Naive B cell (primary cell): ENCODE measurements at regions not wholly inside any gene's neighbourhood (a gene's known extent, or its start where the extent isn't known, plus 50 kb on each side); places are given as distances from the start of the nearest gene placed in this dataset.

Experiments
- ATAC-seq, 2 donors: fragments of 150-1000 bp; cut with Tn5 transposase; 2 replicates each; pipeline ENCODE4 v1.10.0; 2021; ENCODE audit warnings: low read depth in 2 of 2, mild to moderate bottlenecking in 2 of 2, moderate library complexity in 2 of 2
- DNase-seq: peaks from one replicate; pipeline ENCODE4 v3.0.0; 2022
- H3K27ac Mint-ChIP-seq, 6 donors: one replicate each; pipeline ENCODE4 v1.8.0; 2020 to 2022; ENCODE audit warnings: mild to moderate bottlenecking in 6 of 6, mixed read lengths in 6 of 6, moderate library complexity in 5 of 6, inconsistent platforms in 2 of 6
- H3K27me3 Mint-ChIP-seq, 3 donors: one replicate each; pipeline ENCODE4 v1.8.0; 2021 to 2022; ENCODE audit warnings: mixed read lengths in 3 of 3, mild to moderate bottlenecking in 1 of 3
- H3K36me3 Mint-ChIP-seq, 2 donors: one replicate each; pipeline ENCODE4 v1.8.0; 2020 to 2022; ENCODE audit warnings: mixed read lengths in 2 of 2, inconsistent platforms in 1 of 2, mild to moderate bottlenecking in 1 of 2
- H3K4me1 Mint-ChIP-seq, 3 donors: one replicate each; pipeline ENCODE4 v1.8.0; 2020 to 2022; ENCODE audit warnings: mixed read lengths in 3 of 3, inconsistent platforms in 1 of 3, mild to moderate bottlenecking in 1 of 3, moderate library complexity in 1 of 3
- H3K4me3 Mint-ChIP-seq, 8 donors: one replicate each; pipeline ENCODE4 v1.8.0; 2020 to 2022; ENCODE audit warnings: mild to moderate bottlenecking in 8 of 8, mixed read lengths in 8 of 8, moderate library complexity in 8 of 8, inconsistent platforms in 2 of 8
- H3K9me3 Mint-ChIP-seq, 7 donors: one replicate each; pipeline ENCODE4 v1.8.0; 2020 to 2022; ENCODE audit warnings: mixed read lengths in 7 of 7, mild to moderate bottlenecking in 5 of 7, inconsistent platforms in 2 of 7, moderate library complexity in 1 of 7

DNA sequence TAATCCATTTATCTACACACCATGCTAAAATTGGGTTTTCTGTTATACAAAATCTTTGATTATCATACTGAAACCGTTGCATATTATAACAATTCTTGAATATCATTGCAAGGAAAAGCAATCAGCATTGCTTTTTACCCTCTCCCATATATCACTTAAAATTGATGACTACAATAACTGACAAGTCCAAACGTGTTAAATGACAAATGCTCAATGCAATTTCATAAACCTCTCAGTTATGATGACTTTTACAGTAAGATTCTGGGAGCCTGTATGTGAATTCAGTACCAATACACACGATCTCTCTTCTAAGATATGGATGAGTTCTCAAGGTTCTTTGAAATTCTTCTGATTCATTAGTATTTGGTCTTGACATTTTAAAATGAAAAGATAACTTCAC is 368.5 kb upstream of the TRIB2 start:
- Mint-ChIP-seq H3K9me3 (peaks cover 0 to 7% (median 0%) of the 10 kb centered on the region in 7 donors), H3K4me1 (peaks cover 0 to 5% (median 0%) of the 10 kb centered on the region in 3 donors), H3K27ac (no peak overlapping the region), H3K27me3 (no peaks in the 10 kb centered on the region), H3K36me3 (peaks cover 0 to 10% of the 10 kb centered on the region in 2 donors), H3K4me3 (no peak overlapping the region)
- DNase-seq (no peak), ATAC-seq (no peak)

DNA sequence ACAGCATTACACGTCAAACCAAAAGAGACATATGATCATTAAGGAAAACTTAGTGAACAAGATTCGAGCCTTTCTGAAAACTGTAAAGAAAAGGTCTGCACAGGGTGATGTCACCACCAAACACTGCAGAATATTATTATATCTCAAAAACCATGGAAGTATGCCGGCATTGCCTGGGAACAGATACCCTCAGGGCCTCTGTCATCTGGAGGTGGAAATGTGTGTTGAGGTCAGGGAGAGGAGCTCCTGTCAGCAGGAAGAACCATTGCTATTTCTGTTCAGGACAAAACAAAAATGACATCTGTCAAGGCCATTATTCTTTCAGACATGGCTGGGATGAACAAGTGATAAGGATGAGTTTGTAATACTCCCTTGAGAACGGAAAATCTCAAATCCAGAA is 365.9 kb upstream of the TRIB2 start:
- Mint-ChIP-seq H3K4me3 (no peak overlapping the region), H3K36me3 (no peaks in the 10 kb centered on the region), H3K27me3 (no peaks in the 10 kb centered on the region), H3K9me3 (peaks cover 0 to 9% (median 4%) of the 10 kb centered on the region in 7 donors), H3K4me1 (peaks cover 0 to 5% (median 0%) of the 10 kb centered on the region in 3 donors), H3K27ac (no peak overlapping the region)
- DNase-seq: no peak
- no peak for ATAC-seq

DNA sequence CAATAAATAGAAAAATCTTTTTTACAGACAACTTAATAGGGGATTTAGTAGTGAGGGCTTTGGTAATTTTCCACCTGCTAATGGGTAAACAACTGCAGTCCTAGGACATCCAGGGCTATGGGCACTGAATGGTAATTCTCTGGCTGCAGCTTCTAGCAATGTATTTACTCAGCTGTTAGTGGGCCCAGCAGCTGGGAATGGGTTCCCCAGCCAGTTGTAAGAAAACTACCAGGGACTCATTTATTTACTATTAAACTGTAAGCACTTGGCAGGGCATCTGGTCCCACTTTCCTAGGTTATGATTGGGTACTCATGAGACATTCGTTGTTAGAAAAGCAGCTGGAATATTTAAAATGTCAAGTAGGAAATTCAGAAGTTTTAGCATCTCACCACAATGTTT is 363.8 kb upstream of the TRIB2 start:
- Mint-ChIP-seq H3K27me3 (no peaks in the 10 kb centered on the region), H3K9me3 (peaks cover 0 to 15% (median 6%) of the 10 kb centered on the region in 7 donors), H3K4me3 (no peak overlapping the region), H3K4me1 (peaks cover 0 to 5% (median 0%) of the 10 kb centered on the region in 3 donors), H3K27ac (no peak overlapping the region), H3K36me3 (peaks cover 0 to 7% of the 10 kb centered on the region in 2 donors)
- ATAC-seq: no peak
- DNase-seq: no peak

DNA sequence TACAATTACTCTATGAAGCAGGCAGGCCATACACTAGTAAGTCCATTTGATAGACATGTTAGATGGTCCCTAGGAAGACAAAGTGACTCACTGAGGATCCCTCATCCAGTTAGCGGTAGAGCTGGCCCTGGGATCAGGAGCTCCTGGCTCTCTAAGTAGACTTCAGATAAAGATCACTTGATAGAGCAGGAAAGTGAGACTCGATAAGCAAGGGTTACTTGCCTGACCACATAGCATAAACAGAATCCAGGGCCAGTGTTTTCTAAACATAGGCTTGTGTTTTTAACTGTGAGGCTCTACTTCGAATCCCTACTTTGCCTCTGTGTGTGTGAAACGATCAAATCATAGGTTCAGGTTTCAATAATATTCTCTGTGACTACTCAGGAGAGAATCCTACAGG is 355.2 kb upstream of the TRIB2 start:
- peaks cover 0 to 4% (median 0%) of the 10 kb centered on the region in 3 donors for H3K4me1 Mint-ChIP-seq
- peaks cover under 1 to 7% of the 10 kb centered on the region in 2 donors for H3K36me3 Mint-ChIP-seq
- no peak overlapping the region for H3K27ac Mint-ChIP-seq
- H3K4me3 Mint-ChIP-seq: no peak overlapping the region
- H3K27me3 Mint-ChIP-seq: no peaks in the 10 kb centered on the region
- ATAC-seq (no peak), DNase-seq (no peak)
- H3K9me3 Mint-ChIP-seq: peaks cover 3 to 22% (median 10%) of the 10 kb centered on the region in 7 donors

DNA sequence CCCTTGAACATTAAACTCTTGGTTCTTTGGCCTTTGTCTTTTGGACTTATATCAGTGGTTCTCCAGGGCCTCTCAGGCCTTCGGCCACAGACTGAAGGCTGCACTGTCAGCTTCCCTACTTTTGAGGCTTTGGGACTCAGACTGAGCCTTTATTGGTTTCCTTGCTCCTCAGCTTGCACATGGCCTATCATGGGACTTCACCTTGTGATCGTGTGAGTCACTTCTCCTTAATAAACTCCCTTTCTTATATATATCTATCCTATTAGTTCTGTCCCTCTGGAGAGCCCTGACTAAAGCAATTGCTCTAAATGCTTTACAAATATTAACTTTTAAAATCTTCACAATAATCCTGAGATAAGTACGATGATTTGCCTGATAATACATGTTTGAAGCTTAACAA is 353.6 kb upstream of the TRIB2 start:
- Mint-ChIP-seq H3K9me3 (peaks cover 3 to 27% (median 12%) of the 10 kb centered on the region in 7 donors), H3K4me3 (no peak overlapping the region), H3K27ac (no peak overlapping the region), H3K4me1 (peaks cover 0 to 4% (median 0%) of the 10 kb centered on the region in 3 donors), H3K36me3 (peaks cover 0 to 7% of the 10 kb centered on the region in 2 donors), H3K27me3 (no peaks in the 10 kb centered on the region)
- ATAC-seq: no peak
- no peak for DNase-seq

GRCh38 chr2:12363569-12363968 is 353.2 kb upstream of the TRIB2 start:
- H3K9me3 Mint-ChIP-seq: peaks cover 3 to 27% (median 12%) of the 10 kb centered on the region in 7 donors
- no peaks in the 10 kb centered on the region for H3K27me3 Mint-ChIP-seq
- H3K27ac Mint-ChIP-seq: no peak overlapping the region
- H3K4me1 Mint-ChIP-seq: peaks cover 0 to 4% (median 0%) of the 10 kb centered on the region in 3 donors
- H3K36me3 Mint-ChIP-seq: peaks cover 0 to 7% of the 10 kb centered on the region in 2 donors
- DNase-seq (no peak), ATAC-seq (no peak)
- no peak overlapping the region for H3K4me3 Mint-ChIP-seq

- Mint-ChIP-seq H3K27ac (no peak overlapping the region), H3K9me3 (peaks cover under 1 to 25% (median 12%) of the 10 kb centered on the region in 7 donors), H3K27me3 (no peaks in the 10 kb centered on the region), H3K36me3 (peaks cover 0 to 7% of the 10 kb centered on the region in 2 donors), H3K4me3 (no peak overlapping the region), H3K4me1 (no peaks in the 10 kb centered on the region)
- ATAC-seq: no peak
- no peak for DNase-seq
Observed at GRCh38 chr2:12369566-12369965, 347.2 kb upstream of the TRIB2 start.

GRCh38 chr2:12376025-12376424 is 340.7 kb upstream of the TRIB2 start:
- Mint-ChIP-seq H3K36me3 (no peaks in the 10 kb centered on the region), H3K4me1 (peaks cover 7% of the 10 kb centered on the region in 3 donors), H3K9me3 (no peaks in the 10 kb centered on the region), H3K27me3 (no peaks in the 10 kb centered on the region), H3K27ac (peak overlapping the region in 1 of 6 donors; percentile 71), H3K4me3 (peak overlapping the region in 2 of 8 donors; percentile 13 to 29)
- no peak for ATAC-seq
- no peak for DNase-seq

DNA sequence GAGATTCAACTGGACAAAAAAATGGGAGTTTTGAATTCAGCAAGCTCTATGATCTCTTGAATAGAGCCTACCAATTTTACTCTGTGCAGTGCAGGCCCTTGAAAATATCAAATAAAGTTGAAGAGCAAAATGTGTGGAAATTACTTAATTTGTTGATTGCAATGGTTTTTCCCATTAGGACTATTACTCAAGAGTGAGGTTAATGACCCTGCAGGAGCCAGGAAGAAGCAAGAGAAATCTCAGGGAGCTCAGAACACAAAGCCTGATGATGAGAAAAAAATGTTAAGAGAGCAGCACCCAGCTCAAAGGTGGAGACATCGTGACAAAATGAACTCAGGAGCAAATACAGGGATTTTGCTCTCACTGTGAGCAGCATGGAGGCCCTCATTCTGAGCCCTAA is 337.6 kb upstream of the TRIB2 start:
- DNase-seq: no peak
- H3K4me1 Mint-ChIP-seq: peaks cover 7% of the 10 kb centered on the region in 3 donors
- H3K27ac Mint-ChIP-seq: peak overlapping the region in 1 of 6 donors; percentile 19
- no peaks in the 10 kb centered on the region for H3K36me3 Mint-ChIP-seq
- H3K9me3 Mint-ChIP-seq: no peaks in the 10 kb centered on the region
- no peak overlapping the region for H3K4me3 Mint-ChIP-seq
- no peaks in the 10 kb centered on the region for H3K27me3 Mint-ChIP-seq
- ATAC-seq: no peak

- H3K27ac Mint-ChIP-seq: peak overlapping the region in 1 of 6 donors; percentile 31
- DNase-seq (no peak), ATAC-seq (no peak)
- H3K4me1 Mint-ChIP-seq: no peaks in the 10 kb centered on the region
- H3K36me3 Mint-ChIP-seq: no peaks in the 10 kb centered on the region
- H3K4me3 Mint-ChIP-seq: no peak overlapping the region
- H3K27me3 Mint-ChIP-seq: no peaks in the 10 kb centered on the region
- peaks cover 0 to 6% (median 0%) of the 10 kb centered on the region in 7 donors for H3K9me3 Mint-ChIP-seq
Observed at GRCh38 chr2:12381543-12382325, 335.0 kb upstream of the TRIB2 start.

DNA sequence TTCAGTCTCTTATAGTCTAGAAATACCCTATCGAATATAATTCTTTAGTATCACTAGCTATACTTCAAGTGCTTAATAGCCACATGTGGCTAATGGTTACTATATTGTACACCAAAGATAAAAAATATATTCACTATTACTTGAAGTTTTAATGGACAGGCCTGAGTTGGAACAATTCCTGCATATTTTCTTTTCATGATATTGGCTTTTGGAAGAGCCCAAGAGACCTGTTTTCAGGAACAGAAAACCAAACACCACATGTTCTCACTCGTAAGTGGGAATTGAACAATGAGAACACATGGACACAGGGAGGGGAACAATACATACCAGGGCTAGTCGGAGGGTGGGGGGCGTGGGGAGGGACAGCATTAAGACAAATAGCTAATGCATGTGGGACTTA is 334.4 kb upstream of the TRIB2 start:
- H3K4me1 Mint-ChIP-seq: no peaks in the 10 kb centered on the region
- no peak for ATAC-seq
- no peak for DNase-seq
- H3K27me3 Mint-ChIP-seq: no peaks in the 10 kb centered on the region
- no peak overlapping the region for H3K27ac Mint-ChIP-seq
- no peak overlapping the region for H3K4me3 Mint-ChIP-seq
- H3K9me3 Mint-ChIP-seq: peaks cover 0 to 8% (median 0%) of the 10 kb centered on the region in 7 donors
- H3K36me3 Mint-ChIP-seq: no peaks in the 10 kb centered on the region

- H3K27me3 Mint-ChIP-seq: peaks cover 0 to 11% (median 10%) of the 10 kb centered on the region in 3 donors
- peaks cover 0 to 8% (median 0%) of the 10 kb centered on the region in 7 donors for H3K9me3 Mint-ChIP-seq
- H3K4me3 Mint-ChIP-seq: no peak overlapping the region
- DNase-seq (no peak), ATAC-seq (no peak)
- no peaks in the 10 kb centered on the region for H3K36me3 Mint-ChIP-seq
- no peaks in the 10 kb centered on the region for H3K4me1 Mint-ChIP-seq
- no peak overlapping the region for H3K27ac Mint-ChIP-seq
Observed at GRCh38 chr2:12389344-12390045, 327.2 kb upstream of the TRIB2 start.

DNA sequence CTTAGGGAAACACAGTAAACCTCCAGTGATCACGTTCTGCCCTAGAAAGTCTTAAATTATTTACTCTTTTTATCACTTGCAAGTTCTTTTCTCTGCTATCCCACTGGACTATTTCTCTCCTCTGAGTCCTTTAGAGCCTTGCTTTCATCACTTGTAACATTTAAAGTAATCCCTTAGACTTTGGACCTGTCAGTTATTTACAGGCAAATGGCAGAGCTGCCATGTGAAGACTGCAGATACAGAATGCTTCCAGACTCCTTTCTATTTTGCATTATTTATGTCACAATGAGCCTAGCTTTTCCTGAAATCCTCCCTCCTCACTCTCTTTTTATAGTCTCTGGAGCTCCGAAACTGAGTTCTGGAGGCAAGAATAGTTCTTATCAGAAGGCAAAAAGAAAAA is 325.6 kb upstream of the TRIB2 start:
- H3K4me3 Mint-ChIP-seq: no peak overlapping the region
- peaks cover 0 to 11% (median 10%) of the 10 kb centered on the region in 3 donors for H3K27me3 Mint-ChIP-seq
- no peak overlapping the region for H3K27ac Mint-ChIP-seq
- no peaks in the 10 kb centered on the region for H3K36me3 Mint-ChIP-seq
- no peaks in the 10 kb centered on the region for H3K4me1 Mint-ChIP-seq
- peaks cover 0 to 7% (median 0%) of the 10 kb centered on the region in 7 donors for H3K9me3 Mint-ChIP-seq
- ATAC-seq (no peak), DNase-seq (no peak)

- Mint-ChIP-seq H3K4me1 (peaks cover 0 to 2% (median 1%) of the 10 kb centered on the region in 3 donors), H3K36me3 (peaks cover 0 to under 1% of the 10 kb centered on the region in 2 donors), H3K27ac (peak overlapping the region in 1 of 6 donors; percentile 67), H3K27me3 (peaks cover 0 to 5% (median 4%) of the 10 kb centered on the region in 3 donors), H3K9me3 (no peaks in the 10 kb centered on the region), H3K4me3 (no peak overlapping the region)
- DNase-seq (no peak), ATAC-seq (no peak)
Observed at GRCh38 chr2:12396699-12397098, 320.0 kb upstream of the TRIB2 start.
